ENCODE measurements at regions not wholly inside any gene's neighbourhood (a gene's known extent, or its start where the extent isn't known, plus 50 kb on each side); places are given as distances from the start of the nearest gene placed in this dataset.
"Not testable (repeated sequence)": the region's sequence is repeated elsewhere in the genome, so short reads cannot be mapped to it uniquely, and the experiment has no call there.

GRCh38 chr1:144516172-144516571 lies 54.7 kb upstream of the NBPF15 start:
- H3K4me3 ChIP-seq (ENCODE audit: extremely low read depth, insufficient read depth, low read length, poor library complexity, severe bottlenecking); H3K27ac ChIP-seq (ENCODE audit: low read depth, low read length, severe bottlenecking); H3K9me3 ChIP-seq (ENCODE audit: control insufficient read depth, low read length); H3K36me3 ChIP-seq (ENCODE audit: control insufficient read depth, insufficient read depth, low read length); H3K4me1 ChIP-seq (ENCODE audit: control insufficient read depth, insufficient read depth, low read length, poor library complexity, severe bottlenecking): not testable (repeated sequence)
- no CpG with 5 or more reads among the region's 3 CpGs for WGBS, 2 experiments (ENCODE audit: insufficient coverage in 2 of 2)

GRCh38 chr1:144516906-144517305 lies 55.4 kb upstream of the NBPF15 start:
- no CpG with 5 or more reads among the region's 2 CpGs for WGBS, 2 experiments (ENCODE audit: insufficient coverage in 2 of 2)
- H3K27ac ChIP-seq (ENCODE audit: low read depth, low read length, severe bottlenecking); H3K4me3 ChIP-seq (ENCODE audit: extremely low read depth, insufficient read depth, low read length, poor library complexity, severe bottlenecking); H3K4me1 ChIP-seq (ENCODE audit: control insufficient read depth, insufficient read depth, low read length, poor library complexity, severe bottlenecking); H3K36me3 ChIP-seq (ENCODE audit: control insufficient read depth, insufficient read depth, low read length); H3K9me3 ChIP-seq (ENCODE audit: control insufficient read depth, low read length): not testable (repeated sequence)

- WGBS, 2 experiments (ENCODE audit: insufficient coverage in 2 of 2): 73% methylated on average over 3 of the region's 9 CpGs; no CpG with 5 or more reads in 1 of the 2 experiments
- H3K9me3 ChIP-seq (ENCODE audit: control insufficient read depth, low read length); H3K4me1 ChIP-seq (ENCODE audit: control insufficient read depth, insufficient read depth, low read length, poor library complexity, severe bottlenecking); H3K4me3 ChIP-seq (ENCODE audit: extremely low read depth, insufficient read depth, low read length, poor library complexity, severe bottlenecking); H3K36me3 ChIP-seq (ENCODE audit: control insufficient read depth, insufficient read depth, low read length); H3K27ac ChIP-seq (ENCODE audit: low read depth, low read length, severe bottlenecking): not testable (repeated sequence)
These were observed 57.0 kb upstream of the NBPF15 start for GRCh38 chr1:144518439-144518838.

GRCh38 chr1:144519528-144520189 lies 58.2 kb upstream of the NBPF15 start:
- not testable (repeated sequence) for H3K4me3 ChIP-seq (ENCODE audit: extremely low read depth, insufficient read depth, low read length, poor library complexity, severe bottlenecking); H3K36me3 ChIP-seq (ENCODE audit: control insufficient read depth, insufficient read depth, low read length); H3K4me1 ChIP-seq (ENCODE audit: control insufficient read depth, insufficient read depth, low read length, poor library complexity, severe bottlenecking); H3K9me3 ChIP-seq (ENCODE audit: control insufficient read depth, low read length); H3K27ac ChIP-seq (ENCODE audit: low read depth, low read length, severe bottlenecking)
- no CpG with 5 or more reads among the region's 12 CpGs for WGBS, 2 experiments (ENCODE audit: insufficient coverage in 2 of 2)

GRCh38 chr1:144523661-144524407 lies 62.4 kb upstream of the NBPF15 start:
- not testable (repeated sequence) for H3K4me1 ChIP-seq (ENCODE audit: control insufficient read depth, insufficient read depth, low read length, poor library complexity, severe bottlenecking); H3K36me3 ChIP-seq (ENCODE audit: control insufficient read depth, insufficient read depth, low read length); H3K9me3 ChIP-seq (ENCODE audit: control insufficient read depth, low read length)
- peak overlapping the region; percentile 11 for H3K4me3 ChIP-seq (ENCODE audit: extremely low read depth, insufficient read depth, low read length, poor library complexity, severe bottlenecking)
- 2 to 9% methylated on average over 7 to 10 of the region's 33 CpGs for WGBS, 2 experiments (ENCODE audit: insufficient coverage in 2 of 2)
- peak overlapping the region; percentile 99 for H3K27ac ChIP-seq (ENCODE audit: low read depth, low read length, severe bottlenecking)

- WGBS, 2 experiments (ENCODE audit: insufficient coverage in 2 of 2): 53 to 84% methylated on average over 3 to 4 of the region's 9 CpGs
- H3K4me1 ChIP-seq (ENCODE audit: control insufficient read depth, insufficient read depth, low read length, poor library complexity, severe bottlenecking): not testable (repeated sequence)
These were observed 60.5 kb upstream of the PPIAL4F start for GRCh38 chr1:144532156-144532607.

GRCh38 chr1:144533480-144533879 lies 59.2 kb upstream of the PPIAL4F start:
- WGBS, 2 experiments (ENCODE audit: insufficient coverage in 2 of 2): 63 to 85% methylated on average over 1 to 2 of the region's 3 CpGs
- H3K4me1 ChIP-seq (ENCODE audit: control insufficient read depth, insufficient read depth, low read length, poor library complexity, severe bottlenecking); H3K36me3 ChIP-seq (ENCODE audit: control insufficient read depth, insufficient read depth, low read length); H3K9me3 ChIP-seq (ENCODE audit: control insufficient read depth, low read length); H3K4me3 ChIP-seq (ENCODE audit: extremely low read depth, insufficient read depth, low read length, poor library complexity, severe bottlenecking); H3K27ac ChIP-seq (ENCODE audit: low read depth, low read length, severe bottlenecking): not testable (repeated sequence)

More at GRCh38 chr1:144532156-144532607, 60.5 kb upstream of the PPIAL4F start:
- H3K4me3 ChIP-seq (ENCODE audit: extremely low read depth, insufficient read depth, low read length, poor library complexity, severe bottlenecking); H3K9me3 ChIP-seq (ENCODE audit: control insufficient read depth, low read length); H3K27ac ChIP-seq (ENCODE audit: low read depth, low read length, severe bottlenecking); H3K36me3 ChIP-seq (ENCODE audit: control insufficient read depth, insufficient read depth, low read length): not testable (repeated sequence)

GRCh38 chr1:144534286-144534685 lies 58.4 kb upstream of the PPIAL4F start:
- WGBS, 2 experiments (ENCODE audit: insufficient coverage in 2 of 2): no CpG with 5 or more reads among the region's 1 CpG
- H3K4me1 ChIP-seq (ENCODE audit: control insufficient read depth, insufficient read depth, low read length, poor library complexity, severe bottlenecking); H3K4me3 ChIP-seq (ENCODE audit: extremely low read depth, insufficient read depth, low read length, poor library complexity, severe bottlenecking); H3K27ac ChIP-seq (ENCODE audit: low read depth, low read length, severe bottlenecking); H3K9me3 ChIP-seq (ENCODE audit: control insufficient read depth, low read length); H3K36me3 ChIP-seq (ENCODE audit: control insufficient read depth, insufficient read depth, low read length): not testable (repeated sequence)

DNA sequence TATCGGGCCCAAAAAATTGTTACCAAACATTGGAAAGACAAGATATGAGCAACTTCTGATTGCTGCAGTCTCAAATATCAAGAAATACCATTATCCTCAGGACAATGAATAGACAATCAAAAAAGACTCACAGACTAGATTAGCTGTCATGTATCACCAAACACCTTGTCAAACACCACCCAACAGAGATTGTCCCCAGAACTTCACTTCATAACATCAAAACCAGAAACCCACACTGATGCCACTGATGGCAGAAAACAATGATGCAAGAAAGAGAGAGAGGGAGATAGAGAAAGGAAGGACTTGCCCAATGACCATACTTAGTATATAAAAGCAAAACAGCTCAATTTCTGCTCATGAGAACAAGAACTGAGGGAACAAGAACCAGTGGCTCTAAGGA lies 56.0 kb upstream of the PPIAL4F start:
- H3K36me3 ChIP-seq (ENCODE audit: control insufficient read depth, insufficient read depth, low read length); H3K9me3 ChIP-seq (ENCODE audit: control insufficient read depth, low read length); H3K4me1 ChIP-seq (ENCODE audit: control insufficient read depth, insufficient read depth, low read length, poor library complexity, severe bottlenecking); H3K27ac ChIP-seq (ENCODE audit: low read depth, low read length, severe bottlenecking); H3K4me3 ChIP-seq (ENCODE audit: extremely low read depth, insufficient read depth, low read length, poor library complexity, severe bottlenecking): not testable (repeated sequence)
- WGBS, 2 experiments (ENCODE audit: insufficient coverage in 2 of 2): 100% methylated on average over 1 of the region's 1 CpG

DNA sequence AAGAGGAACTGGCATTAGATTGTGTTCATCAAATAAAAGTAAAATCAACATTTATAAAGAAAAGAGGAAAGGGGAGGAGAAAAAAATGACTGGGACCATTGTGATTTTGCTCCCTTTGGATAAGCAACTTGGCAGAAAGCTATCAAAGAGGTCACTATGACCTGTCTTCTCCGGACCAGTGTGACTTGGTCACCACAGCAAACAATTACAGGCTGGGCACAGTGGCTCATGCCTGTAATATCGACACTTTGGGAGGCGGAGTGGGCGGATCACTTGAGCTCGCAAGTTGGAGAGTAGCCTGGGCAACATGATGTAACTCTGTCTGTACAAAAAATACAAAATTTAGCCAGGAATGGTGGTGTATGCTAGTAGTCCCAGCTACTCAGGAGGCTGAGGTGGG lies 55.5 kb upstream of the PPIAL4F start:
- H3K9me3 ChIP-seq (ENCODE audit: control insufficient read depth, low read length); H3K4me1 ChIP-seq (ENCODE audit: control insufficient read depth, insufficient read depth, low read length, poor library complexity, severe bottlenecking); H3K27ac ChIP-seq (ENCODE audit: low read depth, low read length, severe bottlenecking); H3K4me3 ChIP-seq (ENCODE audit: extremely low read depth, insufficient read depth, low read length, poor library complexity, severe bottlenecking); H3K36me3 ChIP-seq (ENCODE audit: control insufficient read depth, insufficient read depth, low read length): not testable (repeated sequence)
- WGBS, 2 experiments (ENCODE audit: insufficient coverage in 2 of 2): 93 to 96% methylated on average over 3 to 4 of the region's 5 CpGs

DNA sequence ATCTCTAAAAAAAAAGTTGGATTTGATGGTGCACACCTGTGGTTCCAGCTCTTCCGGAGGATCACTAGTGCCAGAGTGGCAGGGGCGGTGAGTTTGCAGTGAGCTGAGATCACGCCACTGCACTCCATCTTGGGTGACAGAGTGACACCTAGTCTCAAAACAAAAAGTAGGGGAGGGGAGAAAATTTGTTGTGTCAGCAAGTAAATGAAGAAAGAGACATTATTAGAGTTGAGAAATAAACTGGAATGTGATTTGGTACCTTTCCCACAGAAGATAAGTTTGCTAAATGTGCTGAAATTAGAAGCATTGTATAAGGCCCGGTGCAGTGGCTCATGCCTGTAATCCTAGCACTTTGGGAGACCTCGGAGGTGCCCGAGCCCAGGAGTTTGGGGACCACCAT lies 54.0 kb upstream of the PPIAL4F start:
- WGBS, 2 experiments (ENCODE audit: insufficient coverage in 2 of 2): 94 to 100% methylated on average over 3 of the region's 6 CpGs
- not testable (repeated sequence) for H3K9me3 ChIP-seq (ENCODE audit: control insufficient read depth, low read length); H3K4me3 ChIP-seq (ENCODE audit: extremely low read depth, insufficient read depth, low read length, poor library complexity, severe bottlenecking); H3K4me1 ChIP-seq (ENCODE audit: control insufficient read depth, insufficient read depth, low read length, poor library complexity, severe bottlenecking); H3K36me3 ChIP-seq (ENCODE audit: control insufficient read depth, insufficient read depth, low read length); H3K27ac ChIP-seq (ENCODE audit: low read depth, low read length, severe bottlenecking)

All from mesodermal cell (in vitro differentiated cells).